GM21381 (cell line): ENCODE measurements at regions not wholly inside any gene's neighbourhood (a gene's known extent, or its start where the extent isn't known, plus 50 kb on each side); places are given as distances from the start of the nearest gene placed in this dataset.
"Not testable (repeated sequence)": the region's sequence is repeated elsewhere in the genome, so short reads cannot be mapped to it uniquely, and the experiment has no call there.

ENCODE experiments used
- ATAC-seq: cut with Tn5 transposase; IDR thresholded peaks from one replicate; pipeline ENCODE4 v1.9.1; 2021; ENCODE audit warnings: mild to moderate bottlenecking, moderate library complexity; ENCODE audit not compliant: unreplicated experiment

DNA sequence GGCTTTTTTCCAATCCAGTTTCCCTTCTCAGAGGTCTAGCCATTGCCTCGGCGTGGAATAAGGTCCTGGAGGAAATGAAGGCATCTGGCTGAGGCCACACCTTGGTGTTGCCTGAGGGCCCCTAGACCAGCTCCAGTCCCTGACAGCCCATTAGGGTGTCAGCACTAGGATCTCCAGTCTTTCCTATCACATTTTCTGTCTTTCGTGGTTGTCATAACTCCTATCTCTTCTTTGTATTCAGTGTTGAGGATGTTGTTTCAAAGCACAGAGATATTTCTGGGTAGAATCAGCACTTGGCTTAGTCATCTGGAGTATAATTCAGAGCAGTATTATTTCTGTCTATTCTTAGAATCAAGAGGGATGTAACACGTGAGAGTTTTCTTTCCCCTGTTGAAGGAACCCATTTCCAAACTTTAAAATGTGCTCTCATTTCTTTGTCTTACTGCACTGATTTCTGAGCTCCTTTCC lies 844.3 kb downstream of the KCNT2 start:
- ATAC-seq: no peak

DNA sequence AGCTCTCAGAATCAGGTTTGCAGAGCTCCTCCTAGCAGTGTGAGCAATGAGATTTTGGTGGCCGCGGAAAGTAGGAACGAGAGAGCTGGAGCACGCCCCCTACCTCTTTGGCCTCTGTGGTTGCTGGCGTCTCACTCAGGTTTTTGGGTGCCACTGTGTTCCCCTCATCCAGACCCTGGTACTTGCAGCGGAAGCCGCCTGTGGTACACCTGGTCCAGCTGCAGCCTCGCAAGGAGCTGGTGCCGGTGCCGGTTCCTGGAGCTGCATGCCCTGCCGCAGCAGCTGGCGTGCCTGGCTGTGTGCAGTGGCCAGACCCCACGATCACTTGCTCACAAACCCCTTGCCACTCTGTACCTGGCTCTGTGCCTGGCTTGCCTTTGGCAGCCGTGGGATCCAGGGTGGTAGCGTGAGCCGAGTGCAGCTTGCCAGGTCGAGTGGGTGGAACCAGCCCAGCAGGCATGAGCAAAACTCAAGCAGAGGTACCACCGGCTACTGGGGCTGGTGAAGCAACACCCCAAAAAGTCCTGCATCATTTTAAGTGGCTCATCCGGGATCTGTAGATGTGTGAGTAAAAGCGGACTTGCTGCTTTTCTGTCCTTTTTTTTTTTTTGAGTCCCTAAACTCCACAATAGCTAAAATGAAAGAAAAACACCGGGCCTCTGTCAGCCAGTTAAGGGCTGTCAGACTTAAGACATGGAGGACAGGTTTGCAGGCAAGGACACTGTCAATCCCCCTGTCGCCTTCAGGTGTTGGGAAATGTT lies 844.9 kb downstream of the KCNT2 start:
- ATAC-seq: no peak

- ATAC-seq: no peak
Observed at GRCh38 chr1:195761104-195761503, 847.1 kb downstream of the KCNT2 start.

DNA sequence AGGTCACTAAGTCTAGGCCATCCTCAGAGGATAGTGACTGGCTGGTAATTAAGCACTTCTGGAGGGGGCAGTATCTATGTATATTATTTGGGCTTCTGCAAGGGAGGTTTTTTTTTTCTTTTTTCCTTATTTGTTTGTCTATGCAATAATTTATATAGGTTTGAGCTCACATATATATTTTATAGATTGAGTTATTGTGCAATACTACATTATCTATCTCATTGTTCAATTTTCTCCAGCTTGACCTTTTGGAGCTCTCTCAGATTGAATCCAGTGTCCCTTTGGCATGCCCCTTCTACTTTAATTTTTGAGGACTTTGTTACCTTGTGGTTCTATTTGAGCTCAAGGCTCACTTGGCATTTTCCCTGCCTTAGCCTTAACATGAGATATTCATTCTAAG lies 852.1 kb downstream of the KCNT2 start:
- ATAC-seq: no peak

DNA sequence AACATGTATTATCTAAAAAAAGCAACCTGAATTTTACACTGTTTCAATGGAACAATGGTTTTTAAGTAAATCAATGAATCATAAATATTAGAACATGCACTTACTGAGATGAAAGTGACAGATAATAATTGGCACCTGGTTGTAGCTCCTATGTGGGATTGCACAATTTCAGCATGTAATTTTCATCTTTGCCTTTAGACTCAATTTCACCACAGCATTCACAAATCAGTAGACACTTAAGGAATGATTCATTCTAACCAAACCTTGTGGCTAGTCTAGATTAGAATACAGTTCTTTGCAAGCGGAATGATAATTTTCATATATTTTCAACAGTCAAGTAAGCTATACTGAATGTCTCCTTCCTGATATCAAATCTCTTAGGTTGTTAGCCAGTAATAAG lies 853.4 kb downstream of the KCNT2 start:
- ATAC-seq: no peak

DNA sequence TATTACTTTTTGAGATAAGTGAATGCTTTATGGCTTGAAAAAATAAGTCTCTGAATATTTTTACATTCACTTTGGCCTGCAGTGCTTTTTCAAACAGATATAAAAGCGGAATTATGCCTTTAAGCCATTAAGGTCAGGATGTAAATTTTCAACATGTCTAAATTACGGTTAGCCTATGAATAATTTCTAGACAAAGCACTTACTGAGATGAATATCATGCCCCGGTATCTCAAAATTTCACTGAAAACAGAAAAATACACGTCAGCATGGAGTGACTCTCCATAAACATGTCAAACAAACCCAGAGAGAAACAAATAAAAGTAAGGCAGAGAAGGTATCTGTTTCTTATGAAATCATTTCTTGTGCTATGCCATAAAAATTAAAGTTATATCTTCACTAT lies 853.9 kb downstream of the KCNT2 start:
- ATAC-seq: no peak

- no peak for ATAC-seq
Observed at GRCh38 chr1:195748969-195749368, 859.3 kb downstream of the KCNT2 start.

- ATAC-seq: no peak
Observed at GRCh38 chr1:195745189-195746010, 862.8 kb downstream of the KCNT2 start.

DNA sequence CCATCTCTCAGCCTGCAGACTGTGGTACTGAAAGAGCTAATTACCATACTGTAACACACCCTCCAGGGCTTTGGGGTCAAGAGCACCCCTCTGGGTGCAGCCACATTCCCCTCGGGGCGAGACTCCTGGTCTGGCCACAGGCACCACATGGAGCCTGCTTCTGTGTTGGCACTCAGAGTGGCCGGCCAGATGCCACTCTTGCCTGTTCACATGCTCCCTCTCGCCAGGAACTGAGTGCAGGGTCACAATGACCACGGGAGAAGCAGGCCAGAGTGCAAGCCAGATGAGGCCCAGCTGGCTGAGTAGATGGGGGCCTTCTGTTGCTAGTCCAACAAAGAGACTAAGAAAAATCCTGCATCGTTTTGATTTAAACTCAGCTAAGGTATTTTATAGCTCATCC lies 864.0 kb downstream of the KCNT2 start:
- ATAC-seq: no peak

DNA sequence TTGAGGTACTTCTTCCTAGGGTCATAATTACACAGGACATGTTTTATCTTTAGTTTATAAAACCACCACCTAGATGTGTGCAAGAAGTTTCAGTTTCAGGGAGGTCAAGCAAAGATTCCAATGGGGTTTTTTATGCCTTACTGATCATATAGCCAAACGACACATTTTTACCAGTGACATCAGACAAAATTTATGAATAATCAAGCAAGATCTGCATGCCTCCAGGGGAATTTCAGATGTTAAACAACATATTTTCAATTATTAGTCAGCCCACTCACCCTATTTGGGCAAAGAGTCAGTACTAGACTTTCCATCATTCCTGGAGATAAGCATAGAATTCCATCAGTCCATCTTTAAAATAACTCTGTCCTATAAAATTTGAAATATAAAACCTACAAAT lies 867.4 kb downstream of the KCNT2 start:
- no peak for ATAC-seq

- ATAC-seq: no peak
Observed at GRCh38 chr1:195738966-195739650, 869.1 kb downstream of the KCNT2 start.

- ATAC-seq: no peak
Observed at GRCh38 chr1:195735140-195735539, 873.1 kb downstream of the KCNT2 start.

DNA sequence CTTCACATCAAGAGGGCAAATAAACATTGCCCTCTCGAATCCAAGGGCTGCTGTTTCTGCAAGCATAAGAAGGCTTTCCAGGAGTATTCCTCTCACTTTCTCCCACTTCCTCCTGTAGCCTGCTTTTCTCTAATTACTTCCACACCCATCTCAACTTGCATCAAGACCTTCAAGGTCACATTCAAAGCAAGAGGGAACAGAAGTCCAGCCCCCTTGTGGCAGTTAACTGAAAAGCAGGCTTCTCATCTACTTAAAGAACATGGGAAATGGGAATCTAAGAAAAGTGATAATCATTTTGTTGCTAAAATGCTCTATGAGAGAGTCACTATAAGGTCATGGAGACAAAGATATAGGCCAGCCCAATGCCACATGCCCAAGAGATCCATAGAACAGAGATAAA lies 874.4 kb downstream of the KCNT2 start:
- ATAC-seq: no peak

GRCh38 chr1:195733408-195733807 lies 874.8 kb downstream of the KCNT2 start:
- ATAC-seq: no peak

- no peak for ATAC-seq
Observed at GRCh38 chr1:195731385-195731784, 876.9 kb downstream of the KCNT2 start.

- ATAC-seq: no peak
Observed at GRCh38 chr1:195723796-195724194, 884.4 kb downstream of the KCNT2 start.

- ATAC-seq: not testable (repeated sequence)
Observed at GRCh38 chr1:195722852-195723795, 885.1 kb downstream of the KCNT2 start.

DNA sequence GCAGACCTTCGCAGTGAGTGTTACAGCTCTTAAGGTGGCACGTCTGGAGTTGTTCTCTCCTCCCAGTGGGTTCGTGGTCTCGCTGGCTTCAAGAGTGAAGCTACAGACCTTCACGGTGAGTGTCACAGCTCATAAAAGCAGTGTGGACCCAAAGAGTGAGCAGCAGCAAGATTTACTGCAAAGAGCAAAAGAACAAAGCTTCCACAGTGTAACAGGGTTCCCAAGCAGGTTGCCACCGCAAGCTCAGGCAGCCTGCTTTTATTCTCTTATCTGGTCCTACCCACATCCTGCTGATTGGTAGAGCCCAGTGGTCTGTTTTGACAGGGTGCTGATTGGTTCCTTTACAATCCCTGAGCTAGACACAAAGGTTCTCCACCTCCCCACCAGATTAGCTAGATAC lies 886.1 kb downstream of the KCNT2 start:
- not testable (repeated sequence) for ATAC-seq

DNA sequence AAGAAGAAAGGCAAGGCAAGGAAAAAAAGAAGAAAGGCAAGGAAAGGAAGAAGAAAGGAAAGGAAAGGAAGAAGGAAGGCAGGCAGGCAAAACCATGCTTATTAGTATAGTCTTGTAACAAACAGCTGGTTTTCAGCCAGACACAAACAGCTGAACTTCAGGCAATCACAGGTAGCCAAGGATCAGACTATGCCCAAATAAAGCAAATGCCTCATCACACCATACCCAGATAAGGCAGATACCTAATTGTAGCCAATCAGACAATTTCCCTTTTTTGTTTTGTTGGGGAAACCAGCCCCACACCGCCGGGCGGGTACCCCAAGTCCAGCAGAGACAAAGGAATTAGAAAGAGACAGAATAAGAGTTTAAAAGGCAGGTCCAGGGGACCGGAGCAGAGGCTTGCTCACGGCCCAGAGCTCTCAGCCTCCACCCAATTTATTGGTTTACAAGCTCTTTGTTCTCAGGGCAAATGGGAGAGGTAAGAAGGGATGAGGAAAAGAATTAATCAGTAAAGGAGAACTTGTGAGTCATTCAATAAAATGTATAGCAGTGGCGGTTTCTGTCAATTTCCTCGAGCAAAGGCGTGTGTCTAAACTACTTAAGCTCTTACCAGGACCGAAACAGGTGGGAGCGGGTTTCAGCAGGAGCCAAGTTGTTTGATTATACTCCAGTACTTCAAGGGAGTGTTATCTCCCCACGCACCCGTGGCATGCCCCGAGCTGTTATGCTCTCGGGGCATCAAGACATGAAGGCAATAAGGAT lies 886.8 kb downstream of the KCNT2 start:
- no peak for ATAC-seq

- no peak for ATAC-seq
Observed at GRCh38 chr1:195717651-195718050, 890.6 kb downstream of the KCNT2 start.
